ENCODE measurements at regions not wholly inside any gene's neighbourhood (a gene's known extent, or its start where the extent isn't known, plus 50 kb on each side); places are given as distances from the start of the nearest gene placed in this dataset.
A peak's percentile ranks its signal among the peaks of the same experiment; 100 is the strongest.

GRCh38 chr3:43862470-43862869, 171.7 kb downstream of the ABHD5 start:
- Histone ChIP-seq H3K36me3 (no peaks in the 10 kb centered on the region), H3K4me1 (peaks cover 33 to 43% of the 10 kb centered on the region in 2 donors), H3K9me3 (no peaks in the 10 kb centered on the region), H3K27me3 (no peaks in the 10 kb centered on the region), H3K27ac (no peak overlapping the region), H3K4me3 (replicated peaks in 1 of 3) (no peak overlapping the region)
- no peak for DNase-seq
- intact Hi-C loops (cut with DNase I) = no loop called here
- WGBS, 2 donors = 89% methylated on average over 4 of the region's 4 CpGs
- TF ChIP-seq POLR2A (IDR thresholded peaks at IDR 0.05) (no peak), CTCF (IDR thresholded peaks at IDR 0.05) (no peak)

GRCh38 chr3:43862992-43863805, 172.5 kb downstream of the ABHD5 start:
- Histone ChIP-seq H3K27me3 (no peaks in the 10 kb centered on the region), H3K4me1 (peaks cover 38 to 50% of the 10 kb centered on the region in 2 donors), H3K4me3 (replicated peaks in 1 of 3) (no peak overlapping the region), H3K9me3 (no peaks in the 10 kb centered on the region), H3K36me3 (no peaks in the 10 kb centered on the region), H3K27ac (no peak overlapping the region)
- intact Hi-C loops (cut with DNase I) = no loop called here
- no peak for DNase-seq
- TF ChIP-seq CTCF (IDR thresholded peaks at IDR 0.05) = no peak
- TF ChIP-seq POLR2A (IDR thresholded peaks at IDR 0.05) = no peak
- WGBS, 2 donors = 91 to 92% methylated on average over 5 to 8 of the region's 8 CpGs

GRCh38 chr3:43863966-43864933, 173.5 kb downstream of the ABHD5 start:
- no peaks in the 10 kb centered on the region for H3K36me3 ChIP-seq
- no peak overlapping the region for H3K4me3 ChIP-seq (replicated peaks in 1 of 3)
- H3K9me3 ChIP-seq = no peaks in the 10 kb centered on the region
- H3K27me3 ChIP-seq = no peaks in the 10 kb centered on the region
- 56 to 58% methylated on average over 6 of the region's 6 CpGs for WGBS, 2 donors
- peak; percentile 45 to 54 for DNase-seq
- TF ChIP-seq CTCF (IDR thresholded peaks at IDR 0.05) (no peak), POLR2A (IDR thresholded peaks at IDR 0.05) (no peak)
- H3K4me1 ChIP-seq = peaks cover 38 to 61% of the 10 kb centered on the region in 2 donors
- intact Hi-C loops (cut with DNase I) = no loop called here
- H3K27ac ChIP-seq = peak overlapping the region; percentile 40 to 88 (median 76)

- WGBS, 2 donors = 91 to 92% methylated on average over 4 of the region's 4 CpGs
- Histone ChIP-seq H3K9me3 (no peaks in the 10 kb centered on the region), H3K27me3 (no peaks in the 10 kb centered on the region), H3K27ac (peak overlapping the region in 2 of 3 donors; percentile 73 to 88), H3K4me1 (peaks cover 45 to 72% of the 10 kb centered on the region in 2 donors), H3K36me3 (no peaks in the 10 kb centered on the region), H3K4me3 (replicated peaks in 1 of 3) (no peak overlapping the region)
- TF ChIP-seq POLR2A (IDR thresholded peaks at IDR 0.05) = no peak
- no peak for TF ChIP-seq CTCF (IDR thresholded peaks at IDR 0.05)
- no peak for DNase-seq
- intact Hi-C loops (cut with DNase I) = no loop called here
Measured at GRCh38 chr3:43865351-43865750, 174.6 kb downstream of the ABHD5 start.
